Astrocyte (in vitro differentiated cells and primary cell): ENCODE measurements at regions not wholly inside any gene's neighbourhood (a gene's known extent, or its start where the extent isn't known, plus 50 kb on each side); places are given as distances from the start of the nearest gene placed in this dataset.
"Not testable (repeated sequence)": the region's sequence is repeated elsewhere in the genome, so short reads cannot be mapped to it uniquely, and the experiment has no call there.

Source experiments
- DNase-seq: peaks from one replicate; pipeline ENCODE4 v3.0.0-alpha.2; 2010; ENCODE audit warnings: low read depth
- FAIRE-seq: peaks from 2 replicates; lab custom pipeline; 2011; peaks lifted over from hg19 to GRCh38; lab: Jason Lieb, UNC
- H2AFZ ChIP-seq: 2 replicates; pipeline ENCODE4 v1.6.0; 2012; ENCODE audit warnings: low read depth, low read length, inconsistent platforms
- H3K27ac ChIP-seq: 2 replicates; pipeline ENCODE4 v1.5.1; 2011; ENCODE audit warnings: low read depth, low read length, inconsistent platforms
- H3K27me3 ChIP-seq: 2 replicates; pipeline ENCODE4 v1.6.0; 2011; ENCODE audit warnings: low read length, inconsistent platforms; ENCODE audit not compliant: insufficient read depth
- H3K36me3 ChIP-seq: 2 replicates; pipeline ENCODE4 v1.5.1; 2011; ENCODE audit warnings: low read length, inconsistent platforms; ENCODE audit not compliant: insufficient read depth
- H3K4me1 ChIP-seq: 2 replicates; pipeline ENCODE4 v1.5.1; 2011; ENCODE audit warnings: low read length, inconsistent platforms; ENCODE audit not compliant: insufficient read depth
- H3K4me2 ChIP-seq: 2 replicates; pipeline ENCODE4 v1.6.0; 2012; ENCODE audit warnings: low read length, inconsistent platforms
- H3K4me3 ChIP-seq: 2 replicates; pipeline ENCODE4 v1.5.1; 2011; ENCODE audit warnings: low read depth, mild to moderate bottlenecking, low read length, inconsistent platforms; ENCODE audit not compliant: insufficient read depth
- H3K79me2 ChIP-seq: 2 replicates; pipeline ENCODE4 v1.6.0; 2012; ENCODE audit warnings: mild to moderate bottlenecking, low read length, inconsistent platforms; ENCODE audit not compliant: insufficient read depth
- H3K9ac ChIP-seq: 2 replicates; pipeline ENCODE4 v1.6.0; 2012; ENCODE audit warnings: mild to moderate bottlenecking, low read length, inconsistent platforms
- H3K9me3 ChIP-seq: 2 replicates; pipeline ENCODE4 v1.5.1; 2012; ENCODE audit warnings: low read depth, mild to moderate bottlenecking, low read length, inconsistent platforms; ENCODE audit not compliant: insufficient read depth
- H4K20me1 ChIP-seq: 2 replicates; pipeline ENCODE4 v1.6.0; 2012; ENCODE audit warnings: low read length, inconsistent platforms; ENCODE audit not compliant: insufficient read depth
- H3K27ac Mint-ChIP-seq: one replicate; pipeline ENCODE4 v1.8.0; 2021; ENCODE audit warnings: mild to moderate bottlenecking, mixed read lengths; ENCODE audit not compliant: unreplicated experiment
- H3K27me3 Mint-ChIP-seq: one replicate; pipeline ENCODE4 v1.8.0; 2021; ENCODE audit warnings: low read depth, mixed read lengths; ENCODE audit not compliant: unreplicated experiment
- H3K36me3 Mint-ChIP-seq: one replicate; pipeline ENCODE4 v1.8.0; 2021; ENCODE audit warnings: low read depth, mixed read lengths; ENCODE audit not compliant: unreplicated experiment
- H3K4me1 Mint-ChIP-seq: one replicate; pipeline ENCODE4 v1.8.0; 2021; ENCODE audit warnings: low read depth, mixed read lengths; ENCODE audit not compliant: unreplicated experiment
- H3K4me3 Mint-ChIP-seq: one replicate; pipeline ENCODE4 v1.8.0; 2021; ENCODE audit warnings: mild to moderate bottlenecking, moderate library complexity, mixed read lengths; ENCODE audit not compliant: unreplicated experiment
- H3K9me3 Mint-ChIP-seq: one replicate; pipeline ENCODE4 v1.8.0; 2021; ENCODE audit warnings: mild to moderate bottlenecking, mixed read lengths; ENCODE audit not compliant: unreplicated experiment
- EZH2 ChIP-seq: IDR thresholded peaks from 2 replicates; pipeline ENCODE4 v1.6.1; 2012; ENCODE audit warnings: mild to moderate bottlenecking, low read length, inconsistent platforms; ENCODE audit not compliant: insufficient read depth
- TF ChIP-seq, protein P1 (sequence below): IDR thresholded peaks from 2 replicates; pipeline ENCODE4 v1.5.1; 2011; ENCODE audit warnings: low read depth, mild to moderate bottlenecking, inconsistent platforms, low read length, moderate library complexity; ENCODE audit not compliant: insufficient read depth

DNA sequence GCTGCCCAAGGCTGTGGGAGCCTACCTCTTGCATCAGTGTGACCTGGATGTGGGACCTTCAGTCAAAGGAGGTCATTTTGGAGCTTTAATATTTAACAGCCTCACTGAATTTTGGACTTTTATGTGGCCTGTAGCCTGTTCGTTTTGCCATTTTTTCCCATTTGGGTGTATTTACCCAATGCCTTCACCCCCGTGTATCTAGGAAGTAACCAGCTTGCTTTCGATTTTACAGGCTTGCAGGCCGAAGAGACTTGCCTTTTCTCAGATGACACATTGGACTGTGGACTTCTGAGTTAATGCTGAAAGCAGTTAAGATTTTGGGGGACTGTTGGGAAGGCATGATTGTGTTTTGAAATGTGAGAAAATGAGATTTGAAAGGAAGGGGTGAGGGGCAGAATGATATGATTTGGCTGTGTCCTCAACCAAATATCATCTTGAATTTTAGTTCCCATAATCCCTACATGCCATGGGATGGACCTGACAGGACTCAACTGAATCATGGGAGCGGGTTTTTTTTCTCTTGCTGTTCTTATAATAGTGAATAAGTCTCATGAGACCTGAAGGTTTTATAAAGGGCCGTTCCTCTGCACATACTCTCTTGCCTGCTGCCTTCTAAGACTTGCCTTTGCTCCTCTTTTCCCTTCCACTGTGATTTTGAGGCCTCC is 324.6 kb downstream of the UBE2NL start:
- not testable (repeated sequence) for H3K9ac ChIP-seq, H3K4me1 Mint-ChIP-seq, H4K20me1 ChIP-seq, H3K27me3 ChIP-seq, H3K79me2 ChIP-seq, H3K9me3 Mint-ChIP-seq, H3K36me3 Mint-ChIP-seq, H3K9me3 ChIP-seq, H3K27ac Mint-ChIP-seq, H3K4me3 Mint-ChIP-seq, H2AFZ ChIP-seq, H3K36me3 ChIP-seq, H3K4me3 ChIP-seq, H3K4me2 ChIP-seq, DNase-seq, H3K27me3 Mint-ChIP-seq, H3K4me1 ChIP-seq, H3K27ac ChIP-seq
- FAIRE-seq = peak; percentile 73

DNA sequence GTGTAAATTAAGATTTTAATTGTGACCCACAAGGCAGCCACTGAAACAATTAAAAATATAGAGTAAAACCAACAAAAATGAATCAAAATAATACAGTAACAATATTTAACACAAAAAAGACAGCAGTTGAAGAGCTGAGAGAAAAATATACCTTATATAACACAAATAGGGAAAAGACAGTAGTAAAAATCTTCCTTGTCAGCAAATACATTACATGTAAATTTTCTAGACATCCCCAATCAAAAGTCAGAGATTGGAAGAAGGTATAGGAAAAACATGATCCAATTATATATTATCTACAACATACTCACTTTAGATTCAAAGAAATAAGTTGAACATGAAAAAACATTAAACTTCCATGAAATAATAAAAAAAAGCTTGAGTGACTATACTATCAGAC is 330.8 kb downstream of the UBE2NL start:
- FAIRE-seq = no peak

DNA sequence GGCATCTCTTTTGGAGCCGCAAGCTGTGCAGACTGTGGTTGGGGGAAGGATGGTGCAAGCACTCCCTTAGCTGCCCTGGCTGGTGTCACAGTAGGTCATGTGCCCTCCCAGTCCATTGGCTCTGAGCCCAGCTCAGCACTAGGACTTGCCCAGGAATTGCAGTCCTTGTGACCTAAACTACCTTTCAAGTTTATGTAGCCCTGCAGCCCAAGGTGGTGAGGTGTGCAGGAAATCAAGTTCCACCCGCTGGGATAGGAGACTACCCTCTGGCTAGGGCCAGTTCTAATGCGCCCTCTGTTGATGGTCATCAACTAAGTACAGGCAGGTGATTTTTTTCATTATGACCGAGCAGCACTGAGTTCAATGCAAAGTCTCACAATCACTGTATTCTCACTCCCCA is 335.2 kb downstream of the UBE2NL start:
- Histone ChIP-seq H3K27ac (no peak overlapping the region), H3K27me3 (no peaks in the 10 kb centered on the region), H3K9me3 (no peaks in the 10 kb centered on the region), H3K79me2 (no peaks in the 10 kb centered on the region), H3K4me2 (no peak overlapping the region), H3K4me3 (no peak overlapping the region), H4K20me1 (no peaks in the 10 kb centered on the region), H3K36me3 (no peaks in the 10 kb centered on the region), H3K4me1 (no peaks in the 10 kb centered on the region), H2AFZ (no peak overlapping the region), H3K9ac (no peak overlapping the region)
- no peak for DNase-seq
- no peak overlapping the region for H3K27ac Mint-ChIP-seq
- H3K27me3 Mint-ChIP-seq = no peaks in the 10 kb centered on the region
- no peak overlapping the region for H3K4me3 Mint-ChIP-seq
- H3K9me3 Mint-ChIP-seq = peaks cover 1% of the 10 kb centered on the region
- H3K36me3 Mint-ChIP-seq = no peaks in the 10 kb centered on the region
- no peaks in the 10 kb centered on the region for H3K4me1 Mint-ChIP-seq
- FAIRE-seq = no peak
- no peak for TF ChIP-seq EZH2
- TF ChIP-seq, protein P1, sequence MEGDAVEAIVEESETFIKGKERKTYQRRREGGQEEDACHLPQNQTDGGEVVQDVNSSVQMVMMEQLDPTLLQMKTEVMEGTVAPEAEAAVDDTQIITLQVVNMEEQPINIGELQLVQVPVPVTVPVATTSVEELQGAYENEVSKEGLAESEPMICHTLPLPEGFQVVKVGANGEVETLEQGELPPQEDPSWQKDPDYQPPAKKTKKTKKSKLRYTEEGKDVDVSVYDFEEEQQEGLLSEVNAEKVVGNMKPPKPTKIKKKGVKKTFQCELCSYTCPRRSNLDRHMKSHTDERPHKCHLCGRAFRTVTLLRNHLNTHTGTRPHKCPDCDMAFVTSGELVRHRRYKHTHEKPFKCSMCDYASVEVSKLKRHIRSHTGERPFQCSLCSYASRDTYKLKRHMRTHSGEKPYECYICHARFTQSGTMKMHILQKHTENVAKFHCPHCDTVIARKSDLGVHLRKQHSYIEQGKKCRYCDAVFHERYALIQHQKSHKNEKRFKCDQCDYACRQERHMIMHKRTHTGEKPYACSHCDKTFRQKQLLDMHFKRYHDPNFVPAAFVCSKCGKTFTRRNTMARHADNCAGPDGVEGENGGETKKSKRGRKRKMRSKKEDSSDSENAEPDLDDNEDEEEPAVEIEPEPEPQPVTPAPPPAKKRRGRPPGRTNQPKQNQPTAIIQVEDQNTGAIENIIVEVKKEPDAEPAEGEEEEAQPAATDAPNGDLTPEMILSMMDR = no peak

More for the DNA sequence above, 330.8 kb downstream of the UBE2NL start:
- Histone ChIP-seq H3K4me3 (no peak overlapping the region), H3K27me3 (no peaks in the 10 kb centered on the region), H3K4me1 (no peaks in the 10 kb centered on the region), H3K27ac (no peak overlapping the region), H2AFZ (no peak overlapping the region), H4K20me1 (no peaks in the 10 kb centered on the region), H3K9me3 (no peaks in the 10 kb centered on the region), H3K9ac (no peak overlapping the region), H3K36me3 (no peaks in the 10 kb centered on the region), H3K79me2 (no peaks in the 10 kb centered on the region), H3K4me2 (no peak overlapping the region)
- no peaks in the 10 kb centered on the region for H3K27me3 Mint-ChIP-seq
- no peaks in the 10 kb centered on the region for H3K9me3 Mint-ChIP-seq
- H3K4me1 Mint-ChIP-seq = no peaks in the 10 kb centered on the region
- H3K27ac Mint-ChIP-seq = no peak overlapping the region
- H3K36me3 Mint-ChIP-seq = no peaks in the 10 kb centered on the region
- TF ChIP-seq, protein P1 = no peak
- TF ChIP-seq EZH2 = no peak
- no peak overlapping the region for H3K4me3 Mint-ChIP-seq
- DNase-seq = no peak

DNA sequence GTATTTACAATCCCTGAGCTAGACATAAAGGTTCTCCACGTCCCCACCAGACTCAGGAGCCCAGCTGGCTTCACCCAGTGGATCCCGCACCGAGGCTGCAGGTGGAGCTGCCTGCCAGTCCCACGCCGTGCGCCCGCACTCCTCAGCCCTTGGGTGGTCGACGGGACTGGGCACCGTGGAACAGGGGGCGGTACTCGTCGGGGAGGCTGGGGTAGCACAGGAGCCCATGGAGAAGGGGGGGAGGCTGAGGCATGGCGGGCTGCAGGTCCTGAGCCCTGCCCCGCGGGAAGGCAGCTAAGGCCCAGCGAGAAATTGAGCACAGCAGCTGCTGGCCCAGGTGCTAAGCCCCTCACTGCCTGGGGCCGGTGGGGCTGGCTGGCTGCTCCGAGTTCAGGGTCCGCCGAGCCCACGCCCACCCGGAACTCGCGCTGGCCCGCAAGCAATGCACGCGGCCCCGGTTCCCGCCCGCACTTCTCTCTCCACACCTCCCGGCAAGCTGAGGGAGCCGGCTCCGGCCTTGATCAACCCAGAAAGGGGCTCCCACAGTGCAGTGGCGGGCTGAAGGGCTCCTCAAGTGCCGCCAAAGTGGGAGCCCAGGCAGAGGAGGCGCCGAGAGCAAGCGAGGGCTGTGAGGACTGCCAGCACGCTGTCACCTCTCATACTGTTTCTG is 347.4 kb downstream of the UBE2NL start:
- not testable (repeated sequence) for DNase-seq, H3K4me1 ChIP-seq, H3K4me3 Mint-ChIP-seq, H3K4me1 Mint-ChIP-seq, H3K36me3 ChIP-seq, FAIRE-seq, H3K9ac ChIP-seq, H3K27me3 ChIP-seq, H3K27ac ChIP-seq, H3K27ac Mint-ChIP-seq, H3K4me2 ChIP-seq, H3K36me3 Mint-ChIP-seq, H3K9me3 Mint-ChIP-seq, H3K79me2 ChIP-seq, H3K9me3 ChIP-seq, H3K27me3 Mint-ChIP-seq, H3K4me3 ChIP-seq, H4K20me1 ChIP-seq, H2AFZ ChIP-seq
